ENCODE measurements at regions not wholly inside any gene's neighbourhood (a gene's known extent, or its start where the extent isn't known, plus 50 kb on each side); places are given as distances from the start of the nearest gene placed in this dataset.

DNA sequence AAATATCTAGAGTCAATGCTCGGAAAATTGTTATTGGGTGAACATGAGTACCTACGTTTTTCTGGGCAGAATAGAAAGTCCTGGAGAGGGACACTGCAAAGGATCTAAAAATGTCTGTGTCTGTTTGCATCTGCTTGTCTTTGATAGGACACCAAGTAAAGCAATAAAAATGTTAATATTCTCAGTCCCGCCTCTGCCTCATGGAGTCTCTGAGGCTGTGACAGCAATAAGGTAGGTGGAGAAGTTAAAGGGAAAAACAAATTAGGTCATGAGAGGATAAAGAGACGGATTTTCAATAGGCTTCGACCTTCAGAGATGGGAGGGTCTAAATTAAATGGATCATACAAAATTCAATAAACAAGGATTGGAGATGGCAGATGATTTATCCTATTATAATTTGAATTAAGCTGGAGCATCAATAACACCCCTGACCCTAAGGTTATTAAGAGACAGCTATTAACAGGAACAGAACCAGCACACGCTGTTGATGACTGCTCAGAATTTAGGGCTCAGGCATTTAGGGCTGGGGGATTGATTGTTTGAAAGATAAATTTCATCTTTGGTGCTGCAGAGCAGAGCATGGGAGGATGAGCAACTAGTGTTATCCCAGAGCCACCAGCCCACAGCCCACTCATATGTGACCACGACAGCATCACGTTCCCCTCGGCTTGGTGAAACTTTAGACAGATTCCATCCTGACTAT lies 620.3 kb upstream of the CDH4 start (continued):
- TF ChIP-seq MYNN (tag by site-specific recombination; IDR thresholded peaks at IDR 0.05; ENCODE audit: borderline replicate concordance) = no peak
- no peak for TF ChIP-seq ZNF791 (tag by site-specific recombination; IDR thresholded peaks at IDR 0.05)

DNA sequence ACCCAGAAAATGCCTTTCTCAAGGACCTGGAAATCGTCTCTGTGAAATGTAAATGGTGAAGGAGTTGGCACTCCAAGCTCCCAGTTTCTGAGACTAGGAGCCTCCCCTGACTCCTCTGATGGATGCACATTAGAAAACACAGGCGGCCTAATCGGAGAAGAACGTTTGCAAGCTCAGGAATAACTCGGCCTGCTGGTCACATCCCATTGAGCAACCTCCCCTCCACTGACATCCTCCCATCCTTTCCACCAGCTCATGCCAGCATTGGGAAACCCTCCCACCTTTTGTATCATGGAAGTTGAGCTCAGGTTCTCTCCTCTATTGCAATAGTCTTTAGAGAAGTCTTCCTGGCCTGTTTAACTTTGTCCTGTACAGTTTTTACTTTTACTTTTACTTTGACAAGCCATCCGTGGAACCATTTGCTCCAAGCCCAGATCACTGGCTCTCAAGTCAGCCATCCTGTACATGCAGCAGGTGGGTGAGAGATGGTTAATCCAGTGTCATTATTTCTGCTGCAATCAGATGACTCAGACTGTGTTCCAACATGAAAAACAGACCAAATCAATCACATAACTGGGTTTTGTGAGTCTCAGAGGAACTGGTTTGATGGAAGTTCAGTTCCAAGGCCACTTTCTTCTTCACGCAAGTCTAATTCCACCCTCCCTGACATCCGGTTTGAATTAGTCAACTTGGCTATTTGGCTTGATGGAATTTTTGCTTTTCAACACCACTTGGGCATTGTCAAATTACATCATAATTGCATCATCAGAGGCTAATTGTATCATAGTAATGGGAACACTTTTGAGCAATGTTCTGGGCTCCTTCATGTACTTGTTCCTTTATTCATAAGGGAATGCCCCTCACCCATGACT lies 619.4 kb upstream of the CDH4 start:
- no peak overlapping the region for H3K27ac ChIP-seq (ENCODE audit: extremely low read depth, low read depth, low read length)
- H3K4me1 ChIP-seq (ENCODE audit: control insufficient read depth, insufficient read depth, low read length) = no peaks in the 10 kb centered on the region
- ChIA-PET CTCF (no interaction called here), POLR2A (no interaction called here)
- no peaks in the 10 kb centered on the region for H3K9me3 ChIP-seq (ENCODE audit: control insufficient read depth, insufficient read depth, low read depth, low read length)
- H3K4me3 ChIP-seq (ENCODE audit: low read depth, low read length) = no peak overlapping the region
- peak; percentile 85 for TF ChIP-seq SCRT2 (tag by site-specific recombination; IDR thresholded peaks at IDR 0.05)
- TF ChIP-seq ZBTB21 (tag by site-specific recombination; IDR thresholded peaks at IDR 0.05) = peak; percentile 73; the same call in 1 of the 2 replicates
- TF ChIP-seq ZEB2 (tag by site-specific recombination; IDR thresholded peaks at IDR 0.05) = no peak
- no peaks in the 10 kb centered on the region for H3K36me3 ChIP-seq (ENCODE audit: control insufficient read depth in 2 of 2, insufficient read depth in 1 of 2, low read length in 2 of 2)

DNA sequence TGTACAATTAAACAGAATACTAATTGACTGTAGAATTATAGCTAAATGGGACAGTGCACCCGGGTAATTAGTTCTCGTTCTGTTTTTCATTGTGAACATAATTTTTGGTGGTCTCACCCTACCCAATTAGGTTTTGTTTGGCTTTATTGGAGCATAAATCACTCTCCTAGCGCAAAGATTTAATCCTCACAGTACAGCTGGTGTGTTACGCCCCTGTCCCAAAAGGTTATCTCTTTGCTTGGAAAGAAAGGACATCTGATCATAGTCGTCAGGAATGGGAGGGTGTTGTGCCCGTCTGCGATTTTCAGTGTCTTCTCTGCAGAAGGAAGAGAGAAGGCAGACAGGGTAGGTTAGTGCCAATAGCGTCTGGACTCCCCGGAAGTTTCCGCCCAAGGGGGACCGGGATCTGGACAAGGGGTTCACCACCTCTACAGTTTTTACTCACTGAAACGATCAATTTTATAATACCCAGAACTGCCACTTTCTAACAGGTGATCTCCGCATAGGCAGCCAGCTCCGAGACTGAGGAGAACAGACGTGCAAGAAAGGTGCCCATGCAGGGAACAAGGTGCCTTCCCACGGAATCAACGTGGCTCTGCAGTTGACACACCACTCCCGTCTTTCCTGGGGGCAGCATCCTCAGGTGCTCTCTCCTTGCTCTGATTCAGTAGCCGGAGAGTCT lies 617.4 kb upstream of the CDH4 start:
- H3K4me3 ChIP-seq (ENCODE audit: low read depth, low read length) = no peak overlapping the region
- no peaks in the 10 kb centered on the region for H3K9me3 ChIP-seq (ENCODE audit: control insufficient read depth, insufficient read depth, low read depth, low read length)
- no peak overlapping the region for H3K27ac ChIP-seq (ENCODE audit: extremely low read depth, low read depth, low read length)
- H3K36me3 ChIP-seq (ENCODE audit: control insufficient read depth in 2 of 2, insufficient read depth in 1 of 2, low read length in 2 of 2) = no peaks in the 10 kb centered on the region
- no peaks in the 10 kb centered on the region for H3K4me1 ChIP-seq (ENCODE audit: control insufficient read depth, insufficient read depth, low read length)
- CTCF ChIA-PET = interaction anchor here (0.6 kb wide), 1 partner anchor 46 kb away, joined by 4 read pairs; no protein-coding TSS in a partner anchor
- POLR2A ChIA-PET = no interaction called here
- no peak for TF ChIP-seq GLIS2 (tag by site-specific recombination; IDR thresholded peaks at IDR 0.05)
- no peak for TF ChIP-seq ZSCAN16 (tag by site-specific recombination; IDR thresholded peaks at IDR 0.05)
- TF ChIP-seq ZNF701 (tag by site-specific recombination; IDR thresholded peaks at IDR 0.05) = no peak
- TF ChIP-seq, protein P1, sequence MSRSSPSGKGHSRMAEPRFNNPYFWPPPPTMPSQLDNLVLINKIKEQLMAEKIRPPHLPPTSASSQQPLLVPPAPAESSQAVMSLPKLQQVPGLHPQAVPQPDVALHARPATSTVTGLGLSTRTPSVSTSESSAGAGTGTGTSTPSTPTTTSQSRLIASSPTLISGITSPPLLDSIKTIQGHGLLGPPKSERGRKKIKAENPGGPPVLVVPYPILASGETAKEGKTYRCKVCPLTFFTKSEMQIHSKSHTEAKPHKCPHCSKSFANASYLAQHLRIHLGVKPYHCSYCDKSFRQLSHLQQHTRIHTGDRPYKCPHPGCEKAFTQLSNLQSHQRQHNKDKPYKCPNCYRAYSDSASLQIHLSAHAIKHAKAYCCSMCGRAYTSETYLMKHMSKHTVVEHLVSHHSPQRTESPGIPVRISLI (tag by site-specific recombination; IDR thresholded peaks at IDR 0.05) = no peak
- TF ChIP-seq HOXD13 (CRISPR knock-in tag; IDR thresholded peaks at IDR 0.05; ENCODE audit: borderline replicate concordance) = no peak
- TF ChIP-seq ZNF660 (tag by site-specific recombination; IDR thresholded peaks at IDR 0.05) = no peak
- no peak for TF ChIP-seq ZNF501 (tag by site-specific recombination; IDR thresholded peaks at IDR 0.05)
- no peak for TF ChIP-seq ZNF473 (tag by site-specific recombination; IDR thresholded peaks at IDR 0.05)
- no peak for TF ChIP-seq ZNF555 (tag by site-specific recombination; conservative IDR thresholded peaks at IDR 0.05)
- TF ChIP-seq, protein P2, sequence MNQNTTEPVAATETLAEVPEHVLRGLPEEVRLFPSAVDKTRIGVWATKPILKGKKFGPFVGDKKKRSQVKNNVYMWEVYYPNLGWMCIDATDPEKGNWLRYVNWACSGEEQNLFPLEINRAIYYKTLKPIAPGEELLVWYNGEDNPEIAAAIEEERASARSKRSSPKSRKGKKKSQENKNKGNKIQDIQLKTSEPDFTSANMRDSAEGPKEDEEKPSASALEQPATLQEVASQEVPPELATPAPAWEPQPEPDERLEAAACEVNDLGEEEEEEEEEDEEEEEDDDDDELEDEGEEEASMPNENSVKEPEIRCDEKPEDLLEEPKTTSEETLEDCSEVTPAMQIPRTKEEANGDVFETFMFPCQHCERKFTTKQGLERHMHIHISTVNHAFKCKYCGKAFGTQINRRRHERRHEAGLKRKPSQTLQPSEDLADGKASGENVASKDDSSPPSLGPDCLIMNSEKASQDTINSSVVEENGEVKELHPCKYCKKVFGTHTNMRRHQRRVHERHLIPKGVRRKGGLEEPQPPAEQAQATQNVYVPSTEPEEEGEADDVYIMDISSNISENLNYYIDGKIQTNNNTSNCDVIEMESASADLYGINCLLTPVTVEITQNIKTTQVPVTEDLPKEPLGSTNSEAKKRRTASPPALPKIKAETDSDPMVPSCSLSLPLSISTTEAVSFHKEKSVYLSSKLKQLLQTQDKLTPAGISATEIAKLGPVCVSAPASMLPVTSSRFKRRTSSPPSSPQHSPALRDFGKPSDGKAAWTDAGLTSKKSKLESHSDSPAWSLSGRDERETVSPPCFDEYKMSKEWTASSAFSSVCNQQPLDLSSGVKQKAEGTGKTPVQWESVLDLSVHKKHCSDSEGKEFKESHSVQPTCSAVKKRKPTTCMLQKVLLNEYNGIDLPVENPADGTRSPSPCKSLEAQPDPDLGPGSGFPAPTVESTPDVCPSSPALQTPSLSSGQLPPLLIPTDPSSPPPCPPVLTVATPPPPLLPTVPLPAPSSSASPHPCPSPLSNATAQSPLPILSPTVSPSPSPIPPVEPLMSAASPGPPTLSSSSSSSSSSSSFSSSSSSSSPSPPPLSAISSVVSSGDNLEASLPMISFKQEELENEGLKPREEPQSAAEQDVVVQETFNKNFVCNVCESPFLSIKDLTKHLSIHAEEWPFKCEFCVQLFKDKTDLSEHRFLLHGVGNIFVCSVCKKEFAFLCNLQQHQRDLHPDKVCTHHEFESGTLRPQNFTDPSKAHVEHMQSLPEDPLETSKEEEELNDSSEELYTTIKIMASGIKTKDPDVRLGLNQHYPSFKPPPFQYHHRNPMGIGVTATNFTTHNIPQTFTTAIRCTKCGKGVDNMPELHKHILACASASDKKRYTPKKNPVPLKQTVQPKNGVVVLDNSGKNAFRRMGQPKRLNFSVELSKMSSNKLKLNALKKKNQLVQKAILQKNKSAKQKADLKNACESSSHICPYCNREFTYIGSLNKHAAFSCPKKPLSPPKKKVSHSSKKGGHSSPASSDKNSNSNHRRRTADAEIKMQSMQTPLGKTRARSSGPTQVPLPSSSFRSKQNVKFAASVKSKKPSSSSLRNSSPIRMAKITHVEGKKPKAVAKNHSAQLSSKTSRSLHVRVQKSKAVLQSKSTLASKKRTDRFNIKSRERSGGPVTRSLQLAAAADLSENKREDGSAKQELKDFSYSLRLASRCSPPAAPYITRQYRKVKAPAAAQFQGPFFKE (tag by site-specific recombination; IDR thresholded peaks at IDR 0.05; ENCODE audit: borderline replicate concordance) = no peak
- TF ChIP-seq ZNF2 (tag by site-specific recombination; IDR thresholded peaks at IDR 0.05) = no peak
- TF ChIP-seq ZNF391 (tag by site-specific recombination; IDR thresholded peaks at IDR 0.05; ENCODE audit: borderline replicate concordance, low read depth) = no peak
- no peak for TF ChIP-seq ZNF155 (tag by site-specific recombination; IDR thresholded peaks at IDR 0.05)
- no peak for TF ChIP-seq YY1 (tag by site-specific recombination; IDR thresholded peaks at IDR 0.05)
- TF ChIP-seq, protein P3, sequence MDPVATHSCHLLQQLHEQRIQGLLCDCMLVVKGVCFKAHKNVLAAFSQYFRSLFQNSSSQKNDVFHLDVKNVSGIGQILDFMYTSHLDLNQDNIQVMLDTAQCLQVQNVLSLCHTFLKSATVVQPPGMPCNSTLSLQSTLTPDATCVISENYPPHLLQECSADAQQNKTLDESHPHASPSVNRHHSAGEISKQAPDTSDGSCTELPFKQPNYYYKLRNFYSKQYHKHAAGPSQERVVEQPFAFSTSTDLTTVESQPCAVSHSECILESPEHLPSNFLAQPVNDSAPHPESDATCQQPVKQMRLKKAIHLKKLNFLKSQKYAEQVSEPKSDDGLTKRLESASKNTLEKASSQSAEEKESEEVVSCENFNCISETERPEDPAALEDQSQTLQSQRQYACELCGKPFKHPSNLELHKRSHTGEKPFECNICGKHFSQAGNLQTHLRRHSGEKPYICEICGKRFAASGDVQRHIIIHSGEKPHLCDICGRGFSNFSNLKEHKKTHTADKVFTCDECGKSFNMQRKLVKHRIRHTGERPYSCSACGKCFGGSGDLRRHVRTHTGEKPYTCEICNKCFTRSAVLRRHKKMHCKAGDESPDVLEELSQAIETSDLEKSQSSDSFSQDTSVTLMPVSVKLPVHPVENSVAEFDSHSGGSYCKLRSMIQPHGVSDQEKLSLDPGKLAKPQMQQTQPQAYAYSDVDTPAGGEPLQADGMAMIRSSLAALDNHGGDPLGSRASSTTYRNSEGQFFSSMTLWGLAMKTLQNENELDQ (tag by site-specific recombination; IDR thresholded peaks at IDR 0.05; ENCODE audit: low read depth) = no peak
- no peak for TF ChIP-seq ZNF214 (tag by site-specific recombination; IDR thresholded peaks at IDR 0.05; ENCODE audit: borderline replicate concordance)

All from HEK293 (cell line).